Erythroblast (primary cell): ENCODE measurements at regions not wholly inside any gene's neighbourhood (a gene's known extent, or its start where the extent isn't known, plus 50 kb on each side); places are given as distances from the start of the nearest gene placed in this dataset.

Experiments
- GATA1 ChIP-seq: IDR thresholded peaks from 2 replicates; pipeline ENCODE4 v1.6.1; 2011; ENCODE audit warnings: low read depth, mild to moderate bottlenecking, control low read depth, low read length, moderate library complexity
- POLR2A ChIP-seq: IDR thresholded peaks from 2 replicates; pipeline ENCODE4 v1.6.1; 2011; ENCODE audit warnings: mild to moderate bottlenecking, low read length

GRCh38 chr2:53114582-53114981 is 653.0 kb upstream of the CHAC2 start:
- no peak for TF ChIP-seq POLR2A
- no peak for TF ChIP-seq GATA1
